A673 (cell line): ENCODE measurements at regions not wholly inside any gene's neighbourhood (a gene's known extent, or its start where the extent isn't known, plus 50 kb on each side); places are given as distances from the start of the nearest gene placed in this dataset.

Experiments
- BruUV-seq: library from RNA; stranded (reverse); fragments of 400-500 nt; replicated peaks from 2 replicates; lab custom pipeline; 2021; lab: Mats Ljungman, UMichigan
- CTCF ChIA-PET: fragments of 300-600 bp; sonication (Branson Sonifier 250); formaldehyde crosslinking; loops from one replicate; lab custom pipeline; 2022; ENCODE audit warnings: antibody characterized with exemption; lab: Charles Lee
- POLR2A ChIA-PET: fragments of 300-600 bp; sonication (Branson Sonifier 250); formaldehyde crosslinking; loops from one replicate; lab custom pipeline; 2022; ENCODE audit warnings: antibody characterized with exemption; ENCODE audit not compliant: low non-redundant PET; lab: Charles Lee
- DNase-seq: peaks from one replicate; pipeline ENCODE4 v3.0.0-alpha.2; 2015; ENCODE audit warnings: low spot score
- H3K27ac ChIP-seq: fragments of 200-600 bp; sonication (generic); 2 replicates; pipeline ENCODE4 v1.5.1; 2016; ENCODE audit warnings: mixed run types, low read depth, mild to moderate bottlenecking, mixed read lengths, antibody characterized with exemption, low read length; ENCODE audit not compliant: poor library complexity, severe bottlenecking
- H3K27me3 ChIP-seq: fragments of 200-600 bp; sonication (generic); replicated peaks from 2 replicates; pipeline ENCODE4 v1.6.1; 2017; ENCODE audit warnings: mixed run types, low read depth, mild to moderate bottlenecking, mixed read lengths, antibody characterized with exemption, low read length; ENCODE audit not compliant: insufficient read depth, poor library complexity
- H3K36me3 ChIP-seq: fragments of 200-600 bp; sonication (generic); 2 replicates; pipeline ENCODE4 v1.6.1; 2016; ENCODE audit warnings: mixed run types, mild to moderate bottlenecking, mixed read lengths, antibody characterized with exemption, low read length; ENCODE audit not compliant: insufficient read depth, poor library complexity, severe bottlenecking
- H3K4me1 ChIP-seq: fragments of 200-600 bp; sonication (generic); 2 replicates; pipeline ENCODE4 v1.6.1; 2017; ENCODE audit warnings: mixed run types, mild to moderate bottlenecking, mixed read lengths, antibody characterized with exemption, low read length; ENCODE audit not compliant: insufficient read depth, poor library complexity, severe bottlenecking
- H3K4me3 ChIP-seq: fragments of 200-600 bp; sonication (generic); 2 replicates; pipeline ENCODE4 v1.5.1; 2016; ENCODE audit warnings: low read depth, mixed run types, mild to moderate bottlenecking, mixed read lengths, low read length; ENCODE audit not compliant: poor library complexity, severe bottlenecking
- H3K9me3 ChIP-seq: fragments of 200-600 bp; sonication (generic); 2 replicates; pipeline ENCODE4 v1.6.1; 2016; ENCODE audit warnings: mixed run types, low read depth, mild to moderate bottlenecking, mixed read lengths, antibody characterized with exemption, low read length; ENCODE audit not compliant: poor library complexity, severe bottlenecking
- EZH2 ChIP-seq: fragments of 200-600 bp; sonication (generic); IDR thresholded peaks from 2 replicates; pipeline ENCODE4 v1.6.1; 2017; ENCODE audit warnings: borderline replicate concordance, low read depth, mild to moderate bottlenecking, mixed read lengths, antibody characterized with exemption, low read length; ENCODE audit not compliant: poor library complexity, severe bottlenecking
- intact Hi-C: fragments of 100-400 bp; cut with micrococcal nuclease; formaldehyde crosslinking; loops from one replicate; pipeline ENCODE4 v1.10.0; 2022; ENCODE audit not compliant: unreplicated experiment
- TF ChIP-seq, protein P1 (sequence below): fragments of 300-800, 200-600 bp; sonication (generic); conservative IDR thresholded peaks from 2 replicates; pipeline ENCODE4 v1.5.1; 2017; ENCODE audit warnings: low read depth, mild to moderate bottlenecking, antibody characterized with exemption, low read length, moderate library complexity, mixed read lengths

DNA sequence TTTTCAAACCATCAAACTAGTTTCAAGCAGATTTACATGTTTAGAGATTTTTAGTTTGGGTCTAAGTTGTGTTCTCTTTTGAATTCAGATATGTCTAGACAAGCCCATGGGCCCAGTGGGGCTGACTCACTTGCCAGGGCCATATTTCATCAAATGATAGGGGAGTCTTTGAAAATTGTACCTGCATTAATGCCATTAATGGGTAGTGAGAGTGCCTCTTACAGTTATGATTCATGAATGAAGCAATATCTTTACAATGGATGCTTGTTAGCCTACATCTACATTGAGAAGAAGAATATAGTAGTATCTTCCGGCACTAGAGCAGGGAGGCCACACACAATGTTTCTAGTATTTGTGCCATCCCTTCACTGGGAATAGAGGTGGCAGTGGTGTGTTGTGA is 174.2 kb upstream of the E2F7 start:
- no peaks in the 10 kb centered on the region for H3K9me3 ChIP-seq
- TF ChIP-seq EZH2 = no peak
- TF ChIP-seq, protein P1, sequence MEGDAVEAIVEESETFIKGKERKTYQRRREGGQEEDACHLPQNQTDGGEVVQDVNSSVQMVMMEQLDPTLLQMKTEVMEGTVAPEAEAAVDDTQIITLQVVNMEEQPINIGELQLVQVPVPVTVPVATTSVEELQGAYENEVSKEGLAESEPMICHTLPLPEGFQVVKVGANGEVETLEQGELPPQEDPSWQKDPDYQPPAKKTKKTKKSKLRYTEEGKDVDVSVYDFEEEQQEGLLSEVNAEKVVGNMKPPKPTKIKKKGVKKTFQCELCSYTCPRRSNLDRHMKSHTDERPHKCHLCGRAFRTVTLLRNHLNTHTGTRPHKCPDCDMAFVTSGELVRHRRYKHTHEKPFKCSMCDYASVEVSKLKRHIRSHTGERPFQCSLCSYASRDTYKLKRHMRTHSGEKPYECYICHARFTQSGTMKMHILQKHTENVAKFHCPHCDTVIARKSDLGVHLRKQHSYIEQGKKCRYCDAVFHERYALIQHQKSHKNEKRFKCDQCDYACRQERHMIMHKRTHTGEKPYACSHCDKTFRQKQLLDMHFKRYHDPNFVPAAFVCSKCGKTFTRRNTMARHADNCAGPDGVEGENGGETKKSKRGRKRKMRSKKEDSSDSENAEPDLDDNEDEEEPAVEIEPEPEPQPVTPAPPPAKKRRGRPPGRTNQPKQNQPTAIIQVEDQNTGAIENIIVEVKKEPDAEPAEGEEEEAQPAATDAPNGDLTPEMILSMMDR = no peak
- ChIA-PET POLR2A (no interaction called here), CTCF (no interaction called here)
- intact Hi-C loops = no loop called here
- H3K4me1 ChIP-seq = no peaks in the 10 kb centered on the region
- H3K4me3 ChIP-seq = no peak overlapping the region
- no peaks in the 10 kb centered on the region for H3K36me3 ChIP-seq
- H3K27me3 ChIP-seq = peaks cover 3% of the 10 kb centered on the region
- H3K27ac ChIP-seq = no peak overlapping the region
- no TSS peak for BruUV-seq
- no peak for DNase-seq

GRCh38 chr12:77238335-77238734 is 173.0 kb upstream of the E2F7 start:
- intact Hi-C loops = no loop called here
- H3K27me3 ChIP-seq = peaks cover 3% of the 10 kb centered on the region
- H3K4me3 ChIP-seq = no peak overlapping the region
- TF ChIP-seq EZH2 = no peak
- TF ChIP-seq, protein P1 = no peak
- ChIA-PET CTCF (no interaction called here), POLR2A (no interaction called here)
- no peak overlapping the region for H3K27ac ChIP-seq
- no TSS peak for BruUV-seq
- no peaks in the 10 kb centered on the region for H3K9me3 ChIP-seq
- no peaks in the 10 kb centered on the region for H3K36me3 ChIP-seq
- H3K4me1 ChIP-seq = no peaks in the 10 kb centered on the region
- no peak for DNase-seq

GRCh38 chr12:77237896-77238295 is 172.5 kb upstream of the E2F7 start:
- Histone ChIP-seq H3K9me3 (no peaks in the 10 kb centered on the region), H3K27ac (no peak overlapping the region), H3K4me1 (no peaks in the 10 kb centered on the region), H3K4me3 (no peak overlapping the region), H3K27me3 (peaks cover 3% of the 10 kb centered on the region), H3K36me3 (no peaks in the 10 kb centered on the region)
- ChIA-PET POLR2A (no interaction called here), CTCF (no interaction called here)
- intact Hi-C loops = no loop called here
- DNase-seq = no peak
- no peak for TF ChIP-seq EZH2
- TF ChIP-seq, protein P1 = no peak
- no TSS peak for BruUV-seq
